ENCODE measurements at regions not wholly inside any gene's neighbourhood (a gene's known extent, or its start where the extent isn't known, plus 50 kb on each side); places are given as distances from the start of the nearest gene placed in this dataset.

DNA sequence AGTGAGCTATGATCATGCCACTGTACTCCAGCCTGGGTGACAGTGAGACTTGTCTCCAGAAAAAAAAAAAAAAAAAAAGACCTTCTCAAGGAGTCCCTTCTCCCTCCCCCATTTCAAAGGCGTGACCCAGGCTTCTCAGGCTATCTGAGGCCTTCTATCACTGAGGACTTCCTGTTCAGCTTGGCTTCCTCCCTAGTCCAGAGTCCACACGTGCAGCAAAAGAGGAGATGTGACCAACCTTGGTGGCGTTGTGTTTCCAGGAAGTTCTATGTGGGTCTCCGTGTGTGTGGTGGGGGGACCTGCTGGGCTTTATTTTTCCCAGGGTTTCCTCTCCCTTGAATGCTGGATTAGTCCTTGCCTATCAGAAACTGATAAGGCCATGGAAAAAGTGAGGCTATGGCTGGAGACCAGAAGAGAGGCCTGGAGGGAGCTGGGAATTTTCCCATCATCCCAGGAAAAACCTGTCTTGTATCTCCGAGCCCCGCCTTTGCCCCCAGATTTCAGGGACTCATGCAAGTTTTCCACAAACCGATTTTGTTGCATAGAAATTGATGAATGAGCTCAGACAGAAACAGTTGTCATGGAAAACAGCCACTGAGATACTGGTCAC is 148.1 kb downstream of the SALL1 start:
- TF ChIP-seq, protein P1, sequence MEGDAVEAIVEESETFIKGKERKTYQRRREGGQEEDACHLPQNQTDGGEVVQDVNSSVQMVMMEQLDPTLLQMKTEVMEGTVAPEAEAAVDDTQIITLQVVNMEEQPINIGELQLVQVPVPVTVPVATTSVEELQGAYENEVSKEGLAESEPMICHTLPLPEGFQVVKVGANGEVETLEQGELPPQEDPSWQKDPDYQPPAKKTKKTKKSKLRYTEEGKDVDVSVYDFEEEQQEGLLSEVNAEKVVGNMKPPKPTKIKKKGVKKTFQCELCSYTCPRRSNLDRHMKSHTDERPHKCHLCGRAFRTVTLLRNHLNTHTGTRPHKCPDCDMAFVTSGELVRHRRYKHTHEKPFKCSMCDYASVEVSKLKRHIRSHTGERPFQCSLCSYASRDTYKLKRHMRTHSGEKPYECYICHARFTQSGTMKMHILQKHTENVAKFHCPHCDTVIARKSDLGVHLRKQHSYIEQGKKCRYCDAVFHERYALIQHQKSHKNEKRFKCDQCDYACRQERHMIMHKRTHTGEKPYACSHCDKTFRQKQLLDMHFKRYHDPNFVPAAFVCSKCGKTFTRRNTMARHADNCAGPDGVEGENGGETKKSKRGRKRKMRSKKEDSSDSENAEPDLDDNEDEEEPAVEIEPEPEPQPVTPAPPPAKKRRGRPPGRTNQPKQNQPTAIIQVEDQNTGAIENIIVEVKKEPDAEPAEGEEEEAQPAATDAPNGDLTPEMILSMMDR (IDR thresholded peaks at IDR 0.05; ENCODE audit: low read depth, low read length, missing control alignments): no peak
- DNase-seq (ENCODE audit: extremely low read depth, low read depth): no peak
- no peak overlapping the region for H3K4me3 ChIP-seq (replicated peaks; ENCODE audit: low read depth, low read length)

DNA sequence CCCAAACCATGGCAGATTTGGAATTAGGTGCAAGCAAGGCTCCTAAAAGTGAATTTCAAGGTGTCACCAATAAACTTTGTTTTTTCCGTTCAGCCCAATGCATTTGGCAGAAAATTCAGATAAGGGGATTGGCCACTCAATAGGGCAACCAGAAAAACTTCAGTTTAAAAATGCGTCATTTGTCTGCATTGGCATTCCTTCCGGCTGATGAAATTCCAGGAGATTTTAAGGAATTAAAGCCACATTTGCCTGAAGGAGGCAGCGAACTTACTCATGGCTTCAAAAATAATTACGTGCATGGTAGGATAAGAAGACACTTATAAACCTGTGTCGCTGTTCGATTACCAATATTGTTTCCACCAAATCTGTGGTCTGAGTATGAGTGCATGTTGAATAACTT is 151.9 kb downstream of the SALL1 start:
- no peak overlapping the region for H3K4me3 ChIP-seq (replicated peaks; ENCODE audit: low read depth, low read length)
- DNase-seq (ENCODE audit: extremely low read depth, low read depth): no peak
- TF ChIP-seq, protein P1 (IDR thresholded peaks at IDR 0.05; ENCODE audit: low read depth, low read length, missing control alignments): no peak

DNA sequence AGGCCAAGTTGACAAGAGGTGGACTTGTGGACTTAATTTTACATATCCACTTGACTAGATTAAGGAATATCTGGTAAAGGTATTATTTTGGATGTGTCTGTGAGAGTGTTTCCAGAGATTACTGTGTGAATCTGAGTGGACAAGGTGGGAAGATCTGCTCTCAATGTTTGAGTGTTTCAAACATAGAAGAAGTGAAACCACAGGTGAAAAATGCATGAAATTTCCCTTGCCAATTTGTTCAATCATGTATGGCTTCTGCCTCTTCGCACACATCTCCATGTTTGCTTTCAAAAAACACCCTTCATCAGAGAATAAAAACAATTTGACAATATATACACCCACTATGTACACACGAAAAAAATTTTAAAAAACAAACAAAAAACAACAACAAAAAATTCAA is 152.7 kb downstream of the SALL1 start:
- H3K4me3 ChIP-seq (replicated peaks; ENCODE audit: low read depth, low read length): no peak overlapping the region
- TF ChIP-seq, protein P1 (IDR thresholded peaks at IDR 0.05; ENCODE audit: low read depth, low read length, missing control alignments): no peak
- DNase-seq (ENCODE audit: extremely low read depth, low read depth): no peak

DNA sequence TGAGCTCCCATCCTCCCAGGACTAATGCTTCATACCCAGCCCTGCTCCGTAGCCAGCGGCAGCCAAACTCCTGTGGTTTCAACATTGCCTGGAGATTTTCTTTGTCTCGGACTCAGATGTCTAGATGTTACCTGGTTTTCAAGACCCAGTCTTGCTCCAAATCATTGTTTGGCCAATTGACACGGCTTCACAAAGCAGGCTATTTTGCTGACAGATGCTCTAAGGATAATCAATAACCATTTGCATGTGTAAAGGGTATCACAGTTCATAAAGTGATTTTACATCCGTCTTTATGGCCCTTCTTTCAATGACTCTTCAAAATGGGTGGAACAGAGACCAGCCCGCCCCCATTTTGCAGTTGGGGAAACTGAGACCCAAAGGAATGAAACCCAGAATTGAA is 153.4 kb downstream of the SALL1 start:
- H3K4me3 ChIP-seq (replicated peaks; ENCODE audit: low read depth, low read length): no peak overlapping the region
- no peak for DNase-seq (ENCODE audit: extremely low read depth, low read depth)
- TF ChIP-seq, protein P1 (IDR thresholded peaks at IDR 0.05; ENCODE audit: low read depth, low read length, missing control alignments): no peak

DNA sequence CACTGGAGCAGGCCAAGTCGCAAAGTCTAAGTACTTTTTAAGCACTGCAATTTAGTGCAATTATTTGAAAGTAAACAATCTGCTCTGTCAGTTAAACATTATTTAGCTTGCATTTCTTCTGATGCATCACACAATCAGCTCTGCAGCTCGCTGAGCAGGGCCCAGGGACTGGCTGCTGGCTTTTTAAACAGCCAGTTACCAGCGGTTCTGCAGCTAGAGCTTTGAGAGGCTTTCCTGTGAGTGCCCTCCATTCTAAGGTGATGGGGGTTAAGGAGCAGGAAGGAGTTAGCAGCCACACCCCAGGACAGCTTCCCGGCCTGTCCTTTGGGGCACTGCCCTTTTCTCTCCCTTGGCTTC is 154.3 kb downstream of the SALL1 start:
- no peak for DNase-seq (ENCODE audit: extremely low read depth, low read depth)
- no peak overlapping the region for H3K4me3 ChIP-seq (replicated peaks; ENCODE audit: low read depth, low read length)
- TF ChIP-seq, protein P1 (IDR thresholded peaks at IDR 0.05; ENCODE audit: low read depth, low read length, missing control alignments): no peak

DNA sequence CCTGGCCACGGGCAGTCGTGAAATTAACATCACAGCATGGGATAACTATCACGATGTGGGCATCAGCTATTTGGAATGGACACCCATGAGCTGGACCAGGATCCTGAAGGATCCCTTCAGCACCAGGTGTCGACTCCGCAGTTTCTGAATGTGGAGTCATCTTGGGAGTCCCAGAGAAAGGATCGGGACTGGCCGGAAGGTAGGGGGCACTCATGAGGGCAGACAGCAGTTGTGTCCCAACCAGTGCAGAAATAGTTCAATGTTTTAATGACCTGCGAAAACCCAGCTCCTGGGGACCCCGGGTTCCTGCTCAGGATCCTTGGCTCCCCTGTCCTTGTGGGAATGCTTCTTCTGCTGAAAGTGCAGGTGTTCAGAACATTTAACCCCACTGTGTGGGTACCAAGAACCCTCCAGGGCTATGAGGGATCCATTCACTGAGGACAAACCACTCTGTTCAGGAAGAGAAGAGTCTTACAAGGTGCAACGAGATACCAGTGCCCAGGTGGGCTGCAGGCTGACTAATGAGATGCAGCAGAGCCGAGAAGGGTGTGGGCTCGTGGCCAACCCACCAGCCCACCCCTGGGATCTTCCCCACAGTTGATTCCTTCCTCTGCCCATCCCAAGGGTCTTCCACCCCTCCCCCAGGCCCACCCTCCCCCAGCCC is 154.8 kb downstream of the SALL1 start:
- H3K4me3 ChIP-seq (replicated peaks; ENCODE audit: low read depth, low read length): no peak overlapping the region
- no peak for DNase-seq (ENCODE audit: extremely low read depth, low read depth)
- TF ChIP-seq, protein P1 (IDR thresholded peaks at IDR 0.05; ENCODE audit: low read depth, low read length, missing control alignments): no peak

DNA sequence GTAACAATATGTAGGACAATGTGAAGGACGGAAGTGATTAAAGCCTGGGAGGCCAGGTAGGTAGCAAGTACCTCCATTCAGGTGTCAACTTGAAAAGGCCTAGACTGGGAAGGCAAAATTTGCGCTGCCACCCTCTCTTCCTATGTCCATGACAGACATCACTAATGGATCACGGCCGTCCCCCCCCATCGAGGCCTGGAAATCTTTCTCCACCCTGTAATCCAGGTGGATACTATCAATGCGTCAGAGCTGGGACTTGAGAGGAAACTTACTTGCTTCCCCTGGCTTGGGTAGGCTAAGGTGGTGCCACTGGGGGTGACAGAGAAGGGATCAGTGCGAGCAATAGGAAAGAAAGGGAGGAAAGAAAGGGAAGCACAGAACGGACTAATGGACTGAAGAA is 156.1 kb downstream of the SALL1 start:
- TF ChIP-seq, protein P1 (IDR thresholded peaks at IDR 0.05; ENCODE audit: low read depth, low read length, missing control alignments): no peak
- H3K4me3 ChIP-seq (replicated peaks; ENCODE audit: low read depth, low read length): no peak overlapping the region
- no peak for DNase-seq (ENCODE audit: extremely low read depth, low read depth)
